HG02678 (cell line): ENCODE measurements at regions not wholly inside any gene's neighbourhood (a gene's known extent, or its start where the extent isn't known, plus 50 kb on each side); places are given as distances from the start of the nearest gene placed in this dataset.
A peak's percentile ranks its signal among the peaks of the same experiment; 100 is the strongest.

ENCODE experiments used
- ATAC-seq: cut with Tn5 transposase; IDR thresholded peaks from one replicate; pipeline ENCODE4 v1.9.1; 2021; ENCODE audit warnings: mild to moderate bottlenecking, moderate library complexity; ENCODE audit not compliant: unreplicated experiment

- ATAC-seq = no peak
These were observed 113.6 kb downstream of the OAT start for GRCh38 chr10:124305131-124305530.

- ATAC-seq = no peak
These were observed 114.9 kb downstream of the OAT start for GRCh38 chr10:124303662-124304418.

- no peak for ATAC-seq
These were observed 115.7 kb downstream of the OAT start for GRCh38 chr10:124302951-124303505.

- no peak for ATAC-seq
These were observed 117.0 kb downstream of the OAT start for GRCh38 chr10:124301736-124302135.

- no peak for ATAC-seq
These were observed 118.0 kb downstream of the OAT start for GRCh38 chr10:124300735-124301134.

- no peak for ATAC-seq
These were observed 118.5 kb downstream of the OAT start for GRCh38 chr10:124300224-124300623.

GRCh38 chr10:124299696-124300095 is 119.0 kb downstream of the OAT start:
- no peak for ATAC-seq

GRCh38 chr10:124298891-124299290 is 119.8 kb downstream of the OAT start:
- no peak for ATAC-seq

GRCh38 chr10:124296813-124297788 is 121.6 kb downstream of the OAT start:
- ATAC-seq = no peak

- ATAC-seq = no peak
These were observed 122.5 kb downstream of the OAT start for GRCh38 chr10:124296121-124296812.

GRCh38 chr10:124294811-124295770 is 123.6 kb downstream of the OAT start:
- no peak for ATAC-seq

GRCh38 chr10:124293616-124294449 is 124.9 kb downstream of the OAT start:
- ATAC-seq = no peak

- ATAC-seq = no peak
These were observed 125.7 kb downstream of the OAT start for GRCh38 chr10:124292911-124293615.

GRCh38 chr10:124291001-124291701 is 127.6 kb downstream of the OAT start:
- no peak for ATAC-seq

- ATAC-seq = peak; percentile 56
These were observed 128.6 kb downstream of the OAT start for GRCh38 chr10:124289851-124290795.
